BLaER1 treated with 17β-estradiol and CSF1 and Interleukin-3, amounts not matched to agents 10 nM and 100 nM (cell line): ENCODE measurements at regions not wholly inside any gene's neighbourhood (a gene's known extent, or its start where the extent isn't known, plus 50 kb on each side); places are given as distances from the start of the nearest gene placed in this dataset.

Experiments used
- H3K27ac ChIP-seq, 11 experiments: shearing (Covaris generic); formaldehyde crosslinking; 2 replicates each; pipeline ENCODE4 v1.8.1; 2022
- H3K27me3 ChIP-seq, 11 experiments: shearing (Covaris generic); formaldehyde crosslinking; 2 replicates each; pipeline ENCODE4 v1.8.1; 2022
- H3K36me3 ChIP-seq, 11 experiments: shearing (Covaris generic); formaldehyde crosslinking; 2 replicates each; pipeline ENCODE4 v1.8.1; 2022
- H3K4me1 ChIP-seq, 10 experiments: shearing (Covaris generic); formaldehyde crosslinking; 2 replicates each; pipeline ENCODE4 v1.8.1; 2022
- H3K4me2 ChIP-seq, 11 experiments: shearing (Covaris generic); formaldehyde crosslinking; 2 replicates each; pipeline ENCODE4 v1.8.1; 2022
- H3K4me3 ChIP-seq, 10 experiments: shearing (Covaris generic); formaldehyde crosslinking; 2 replicates each; pipeline ENCODE4 v1.8.1; 2022
- H3K9ac ChIP-seq, 11 experiments: shearing (Covaris generic); formaldehyde crosslinking; 2 replicates each; pipeline ENCODE4 v1.8.1; 2022
- H3K9me3 ChIP-seq, 11 experiments: shearing (Covaris generic); formaldehyde crosslinking; replicated peaks in 1 of 11; 2 replicates each; pipeline ENCODE4 v1.8.1; 2022
- H4K20me1 ChIP-seq, 11 experiments: shearing (Covaris generic); formaldehyde crosslinking; 2 replicates each; pipeline ENCODE4 v1.8.1; 2022
- Cebpa-rat ChIP-seq, 11 experiments: shearing (Covaris generic); IDR thresholded peaks; 2 replicates each; pipeline ENCODE4 v1.8.1; 2022

DNA sequence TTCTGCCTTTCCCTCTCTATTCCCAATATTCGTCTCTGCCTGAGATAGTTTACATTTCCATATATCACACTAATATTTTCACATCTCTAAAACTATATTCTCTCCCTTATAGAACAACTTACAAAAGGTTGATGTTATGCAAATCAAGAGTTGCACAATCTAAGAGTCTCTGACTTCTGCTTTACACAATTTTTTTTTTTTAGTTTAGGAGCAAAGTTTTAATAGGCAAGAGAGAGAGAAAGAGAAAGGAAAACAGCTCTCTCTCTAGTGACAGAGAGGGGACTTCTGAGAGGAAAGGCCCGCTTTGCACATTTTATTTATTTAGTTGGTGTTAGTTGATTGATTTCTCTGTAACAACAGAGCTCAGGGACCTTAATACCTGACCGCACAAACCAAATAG lies 380.2 kb downstream of the TXNL1 start:
- Histone ChIP-seq H3K4me2 (peak overlapping the region in 4 of 11 experiments; percentile 24 to 58 (median 36); a peak in 7 of 22 replicates), H3K4me1 (peaks cover 0 to 27% (median 2%) of the 10 kb centered on the region in 10 experiments; a peak in 6 of 20 replicates), H4K20me1 (no peaks in the 10 kb centered on the region), H3K9ac (no peak overlapping the region), H3K27ac (peak overlapping the region in 3 of 11 experiments; percentile 5 to 16 (median 11); a peak in 5 of 22 replicates), H3K36me3 (no peaks in the 10 kb centered on the region), H3K4me3 (no peak overlapping the region), H3K9me3 (peaks cover 0 to 18% (median 10%) of the 10 kb centered on the region in 11 experiments; a peak in 12 of 22 replicates), H3K27me3 (no peaks in the 10 kb centered on the region)
- TF ChIP-seq Cebpa-rat (IDR thresholded peaks at IDR 0.05) = peak in 4 of 11 experiments; percentile 42 to 65 (median 54); a peak in 6 of 22 replicates

DNA sequence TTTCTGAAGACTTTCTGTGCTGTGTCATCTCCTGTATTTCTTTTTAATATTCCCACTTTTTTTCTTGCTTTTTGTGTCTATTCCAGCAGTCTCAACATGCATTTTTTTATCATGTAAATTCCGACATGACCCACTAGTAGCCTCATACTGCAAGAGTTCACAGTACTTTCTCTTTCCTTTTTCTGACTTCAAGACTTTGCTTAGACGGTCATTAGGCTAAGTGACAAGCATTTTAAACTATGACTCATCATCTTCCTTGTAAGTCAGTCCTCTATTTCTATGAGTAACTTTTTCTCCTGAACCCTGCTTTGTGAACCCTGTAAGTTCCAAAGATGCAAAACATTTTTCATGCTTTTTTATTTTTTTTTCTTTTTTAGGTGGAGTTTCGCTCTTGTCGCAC lies 381.2 kb downstream of the TXNL1 start:
- peaks cover 0 to 27% (median 2%) of the 10 kb centered on the region in 10 experiments; a peak in 6 of 20 replicates for H3K4me1 ChIP-seq
- H3K36me3 ChIP-seq = no peaks in the 10 kb centered on the region
- H3K4me2 ChIP-seq = peak overlapping the region in 3 of 11 experiments; percentile 30 to 58 (median 41); a peak in 6 of 22 replicates
- no peaks in the 10 kb centered on the region for H3K27me3 ChIP-seq
- H3K9me3 ChIP-seq = peaks cover 0 to 18% (median 10%) of the 10 kb centered on the region in 11 experiments; a peak in 12 of 22 replicates
- H3K4me3 ChIP-seq = no peak overlapping the region
- no peaks in the 10 kb centered on the region for H4K20me1 ChIP-seq
- H3K27ac ChIP-seq = peak overlapping the region in 2 of 11 experiments; percentile 4 to 5; a peak in 3 of 22 replicates
- H3K9ac ChIP-seq = no peak overlapping the region
- no peak for TF ChIP-seq Cebpa-rat (IDR thresholded peaks at IDR 0.05)

DNA sequence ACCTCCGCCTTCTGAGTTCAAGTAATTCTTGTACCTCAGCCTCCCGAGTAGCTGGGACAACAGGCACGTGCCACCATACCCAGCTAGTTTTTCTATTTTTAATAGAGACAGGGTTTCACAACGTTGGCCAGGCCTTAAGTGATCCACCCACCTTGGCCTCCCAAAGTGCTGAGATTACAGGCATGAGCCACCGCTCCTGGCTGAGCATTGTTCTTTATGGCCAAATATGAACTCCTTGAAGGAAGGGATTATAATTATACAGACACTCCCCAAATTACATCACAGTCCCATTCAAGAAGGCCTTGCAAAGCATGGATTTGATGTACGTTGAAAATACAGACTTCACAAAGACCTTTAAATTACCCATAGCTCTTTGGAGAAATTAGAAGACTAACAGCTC lies 381.7 kb downstream of the TXNL1 start:
- Histone ChIP-seq H3K4me1 (peaks cover 0 to 27% (median 2%) of the 10 kb centered on the region in 10 experiments; a peak in 6 of 20 replicates), H3K27ac (no peak overlapping the region), H3K9me3 (peaks cover 0 to 18% (median 10%) of the 10 kb centered on the region in 11 experiments; a peak in 12 of 22 replicates), H3K4me2 (peak overlapping the region in 2 of 11 experiments; percentile 30 to 58; a peak in 5 of 22 replicates), H4K20me1 (no peaks in the 10 kb centered on the region), H3K36me3 (no peaks in the 10 kb centered on the region), H3K27me3 (no peaks in the 10 kb centered on the region), H3K4me3 (no peak overlapping the region), H3K9ac (no peak overlapping the region)
- TF ChIP-seq Cebpa-rat (IDR thresholded peaks at IDR 0.05) = no peak

DNA sequence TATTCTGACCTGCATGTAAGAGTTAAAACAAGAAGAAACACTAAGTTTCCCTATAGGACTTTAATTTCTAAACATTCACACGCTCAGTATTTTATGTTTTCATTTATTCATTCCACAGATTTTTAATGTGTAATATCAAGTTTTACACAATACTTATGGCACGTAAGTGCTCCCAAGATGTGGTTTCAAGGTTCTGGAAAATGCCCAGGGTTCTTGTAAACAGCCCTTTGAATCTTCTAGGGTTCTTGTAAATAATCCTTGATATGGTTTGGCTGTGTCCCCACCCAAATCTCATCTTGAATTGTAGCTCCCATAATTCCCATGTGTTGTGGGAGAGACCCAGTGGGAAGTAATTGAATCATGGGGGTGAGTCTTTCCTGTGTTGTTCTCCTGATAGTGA lies 383.0 kb downstream of the TXNL1 start:
- Histone ChIP-seq H3K36me3 (no peaks in the 10 kb centered on the region), H3K4me2 (no peak overlapping the region), H3K4me1 (peaks cover 0 to 27% (median 2%) of the 10 kb centered on the region in 10 experiments; a peak in 6 of 20 replicates), H3K9ac (no peak overlapping the region), H3K27ac (no peak overlapping the region), H3K27me3 (no peaks in the 10 kb centered on the region), H3K9me3 (peaks cover 0 to 18% (median 10%) of the 10 kb centered on the region in 11 experiments; a peak in 12 of 22 replicates), H3K4me3 (no peak overlapping the region), H4K20me1 (no peaks in the 10 kb centered on the region)
- no peak for TF ChIP-seq Cebpa-rat (IDR thresholded peaks at IDR 0.05)

DNA sequence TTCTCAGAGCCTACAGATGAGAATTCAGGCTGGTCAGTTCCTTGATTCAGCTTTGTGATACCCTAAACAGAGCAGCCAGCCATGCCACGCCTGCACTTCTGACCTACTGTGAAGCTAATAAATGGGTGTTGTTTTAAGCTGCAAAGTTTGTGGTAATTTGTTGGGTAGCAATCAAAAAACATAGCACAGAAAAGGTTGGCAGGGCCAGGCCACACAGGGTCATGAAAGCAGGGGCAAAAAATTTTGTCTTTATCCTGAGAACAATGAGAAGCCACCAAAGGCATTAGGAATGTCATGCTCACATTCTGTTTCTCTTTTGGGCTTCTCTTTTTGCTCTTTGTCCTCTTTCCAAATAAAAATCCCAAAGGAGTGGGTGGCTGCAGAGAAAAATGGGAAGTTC lies 385.9 kb downstream of the TXNL1 start:
- peaks cover 0 to 18% (median 10%) of the 10 kb centered on the region in 11 experiments; a peak in 12 of 22 replicates for H3K9me3 ChIP-seq
- H3K36me3 ChIP-seq = no peaks in the 10 kb centered on the region
- no peak for TF ChIP-seq Cebpa-rat (IDR thresholded peaks at IDR 0.05)
- H3K27me3 ChIP-seq = no peaks in the 10 kb centered on the region
- H3K27ac ChIP-seq = no peak overlapping the region
- no peaks in the 10 kb centered on the region for H4K20me1 ChIP-seq
- H3K4me1 ChIP-seq = peaks cover 0 to 13% (median 12%) of the 10 kb centered on the region in 10 experiments; a peak in 15 of 20 replicates
- no peak overlapping the region for H3K4me2 ChIP-seq
- H3K9ac ChIP-seq = no peak overlapping the region
- H3K4me3 ChIP-seq = no peak overlapping the region

DNA sequence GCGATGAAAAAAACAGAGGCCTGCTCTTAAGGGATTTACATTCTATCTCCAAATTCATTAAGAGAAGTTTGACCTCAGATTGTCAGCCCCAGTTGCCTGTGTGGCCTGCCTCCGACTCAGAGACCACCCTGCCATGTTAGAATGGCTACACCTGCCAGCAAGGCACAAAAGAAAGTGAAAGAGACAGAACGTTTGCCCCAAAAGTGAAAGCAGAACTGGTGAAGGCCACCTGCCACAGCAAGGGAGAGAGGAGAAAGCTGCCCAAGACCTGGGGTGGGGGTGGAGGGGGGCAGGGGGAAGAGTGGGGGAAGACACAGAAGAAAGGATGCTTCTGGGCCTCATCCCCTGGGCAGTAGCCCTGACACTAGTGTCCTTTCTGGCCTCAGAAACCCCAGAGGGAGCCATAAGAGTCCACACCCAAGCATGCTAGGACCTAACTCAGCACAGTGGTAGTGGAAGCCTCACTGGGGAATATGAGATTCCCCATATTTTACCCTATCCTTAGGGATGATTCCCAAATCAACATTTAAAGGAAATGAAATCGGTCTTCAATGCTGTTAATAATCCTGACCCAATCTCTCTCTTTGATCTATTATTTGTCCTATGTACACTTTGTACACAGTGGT lies 389.7 kb downstream of the TXNL1 start:
- TF ChIP-seq Cebpa-rat (IDR thresholded peaks at IDR 0.05) = no peak
- H3K4me1 ChIP-seq = peaks cover 0 to 13% (median 5%) of the 10 kb centered on the region in 10 experiments; a peak in 10 of 20 replicates
- no peaks in the 10 kb centered on the region for H3K36me3 ChIP-seq
- H3K9me3 ChIP-seq = peaks cover 12 to 16% (median 14%) of the 10 kb centered on the region in 11 experiments; a peak in 18 of 22 replicates
- no peaks in the 10 kb centered on the region for H3K27me3 ChIP-seq
- H3K4me3 ChIP-seq = no peak overlapping the region
- H4K20me1 ChIP-seq = no peaks in the 10 kb centered on the region
- H3K27ac ChIP-seq = no peak overlapping the region
- peak overlapping the region in 7 of 11 experiments; percentile 21 to 64 (median 55); a peak in 13 of 22 replicates for H3K4me2 ChIP-seq
- no peak overlapping the region for H3K9ac ChIP-seq

DNA sequence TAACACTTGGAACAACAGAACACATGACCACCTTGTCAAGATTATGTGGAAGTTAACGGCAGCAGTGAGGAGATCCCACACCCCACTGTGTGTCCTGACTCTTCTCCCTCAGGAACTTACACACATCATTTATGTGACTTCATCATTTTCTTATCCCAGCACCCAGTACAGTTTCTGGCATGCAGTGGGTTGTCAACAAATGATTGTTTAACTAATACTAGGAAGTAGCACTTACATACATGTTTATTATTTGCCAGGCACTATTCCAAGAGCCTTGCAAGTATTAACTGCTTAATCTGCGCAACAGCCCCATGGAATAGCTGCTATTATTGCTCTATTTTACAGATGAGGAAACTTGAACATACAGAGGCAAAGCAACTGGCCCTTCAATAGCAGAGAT lies 391.5 kb downstream of the TXNL1 start:
- no peak overlapping the region for H3K9ac ChIP-seq
- H3K4me3 ChIP-seq = no peak overlapping the region
- no peak overlapping the region for H3K4me2 ChIP-seq
- H3K4me1 ChIP-seq = peaks cover 0 to 13% (median 5%) of the 10 kb centered on the region in 10 experiments; a peak in 10 of 20 replicates
- no peak for TF ChIP-seq Cebpa-rat (IDR thresholded peaks at IDR 0.05)
- no peak overlapping the region for H3K27ac ChIP-seq
- H4K20me1 ChIP-seq = no peaks in the 10 kb centered on the region
- H3K27me3 ChIP-seq = no peaks in the 10 kb centered on the region
- H3K9me3 ChIP-seq = peaks cover 12 to 21% (median 14%) of the 10 kb centered on the region in 11 experiments; a peak in 18 of 22 replicates
- H3K36me3 ChIP-seq = no peaks in the 10 kb centered on the region

DNA sequence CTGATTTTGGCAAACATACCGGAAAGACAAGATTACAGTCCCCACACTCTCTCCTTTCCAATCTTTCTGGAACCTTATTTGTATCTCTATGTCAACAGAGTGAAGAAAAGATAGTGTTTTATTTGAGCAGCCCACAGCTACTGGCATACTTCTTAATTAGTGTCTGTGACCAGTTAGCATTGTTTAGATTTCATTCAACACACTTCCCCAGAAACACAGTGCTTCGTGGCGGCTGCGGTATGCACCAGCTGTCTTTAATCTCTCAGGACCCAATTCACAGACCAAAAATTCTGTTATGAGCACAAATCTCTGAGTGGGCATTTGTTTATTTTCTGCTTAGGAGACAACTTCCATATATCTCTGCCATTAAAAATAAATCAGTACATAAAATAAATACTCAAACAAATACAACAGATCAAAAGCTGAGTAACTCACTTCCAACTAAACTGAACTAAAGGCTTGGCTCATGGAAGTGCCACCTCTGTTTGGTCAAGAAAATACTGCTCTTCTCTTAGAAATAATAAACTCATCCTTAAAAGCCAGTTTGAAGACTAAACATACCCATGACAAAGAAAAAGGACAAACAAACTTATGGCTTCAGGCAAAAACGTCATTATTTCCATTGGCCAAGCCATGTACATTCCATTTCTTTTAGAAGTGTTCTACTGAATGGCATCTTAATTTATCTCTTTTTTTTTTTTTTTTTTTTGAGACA lies 392.4 kb downstream of the TXNL1 start:
- H3K27ac ChIP-seq = no peak overlapping the region

DNA sequence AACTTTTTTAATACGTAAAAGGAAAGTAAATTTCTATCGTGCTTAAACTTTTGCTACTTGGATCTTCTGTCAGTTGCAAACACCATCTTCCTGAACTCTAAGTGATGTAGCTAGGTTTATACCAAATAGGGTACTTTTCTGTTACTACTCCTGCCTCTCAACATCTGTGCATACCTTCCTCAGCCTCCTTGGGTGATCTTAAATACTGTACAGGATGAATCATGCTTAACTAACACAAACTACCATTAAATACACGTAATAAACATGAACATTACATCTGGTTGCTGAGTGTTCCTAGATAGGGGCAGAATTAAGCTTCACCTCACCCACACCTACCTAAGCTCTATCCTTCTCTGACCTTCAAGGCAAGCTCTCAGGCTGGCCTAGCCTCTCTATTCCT lies 398.0 kb downstream of the TXNL1 start:
- peaks cover 9 to 21% (median 14%) of the 10 kb centered on the region in 10 experiments for H3K4me1 ChIP-seq
- no peak overlapping the region for H3K27ac ChIP-seq
- H3K4me2 ChIP-seq = no peak overlapping the region
- no peaks in the 10 kb centered on the region for H3K36me3 ChIP-seq
- H3K9me3 ChIP-seq = peaks cover 12 to 25% (median 15%) of the 10 kb centered on the region in 11 experiments; a peak in 18 of 22 replicates
- no peaks in the 10 kb centered on the region for H4K20me1 ChIP-seq
- no peak for TF ChIP-seq Cebpa-rat (IDR thresholded peaks at IDR 0.05)
- no peak overlapping the region for H3K4me3 ChIP-seq
- no peaks in the 10 kb centered on the region for H3K27me3 ChIP-seq
- H3K9ac ChIP-seq = no peak overlapping the region

More for the DNA sequence above, 392.4 kb downstream of the TXNL1 start:
- Histone ChIP-seq H3K4me2 (no peak overlapping the region), H3K27me3 (no peaks in the 10 kb centered on the region), H3K36me3 (no peaks in the 10 kb centered on the region), H3K9ac (no peak overlapping the region), H3K9me3 (peaks cover 12 to 21% (median 14%) of the 10 kb centered on the region in 11 experiments; a peak in 18 of 22 replicates), H3K4me1 (peaks cover 0 to 13% (median 5%) of the 10 kb centered on the region in 10 experiments; a peak in 10 of 20 replicates), H3K4me3 (no peak overlapping the region), H4K20me1 (no peaks in the 10 kb centered on the region)
- no peak for TF ChIP-seq Cebpa-rat (IDR thresholded peaks at IDR 0.05)
